ENCODE measurements at regions not wholly inside any gene's neighbourhood (a gene's known extent, or its start where the extent isn't known, plus 50 kb on each side); places are given as distances from the start of the nearest gene placed in this dataset.

- Histone ChIP-seq H3K4me3 (ENCODE audit: low read length) (no peak overlapping the region), H3K27me3 (ENCODE audit: control insufficient read depth, insufficient read depth, low read length) (no peaks in the 10 kb centered on the region), H3K27ac (ENCODE audit: low read length) (no peak overlapping the region), H3K36me3 (ENCODE audit: control insufficient read depth, insufficient read depth, low read length) (no peaks in the 10 kb centered on the region), H3K4me1 (ENCODE audit: control insufficient read depth, insufficient read depth, low read length) (no peaks in the 10 kb centered on the region), H3K9me3 (ENCODE audit: control insufficient read depth, insufficient read depth, low read length) (no peaks in the 10 kb centered on the region; the same call in 1 of the 2 replicates)
- DNase-seq (ENCODE audit: low read depth, low spot score): no peak
- WGBS (ENCODE audit: insufficient coverage, insufficient read length): no CpG with 5 or more reads among the region's 2 CpGs
These were observed 90.9 kb upstream of the FAT1 start for GRCh38 chr4:186814535-186815070.

DNA sequence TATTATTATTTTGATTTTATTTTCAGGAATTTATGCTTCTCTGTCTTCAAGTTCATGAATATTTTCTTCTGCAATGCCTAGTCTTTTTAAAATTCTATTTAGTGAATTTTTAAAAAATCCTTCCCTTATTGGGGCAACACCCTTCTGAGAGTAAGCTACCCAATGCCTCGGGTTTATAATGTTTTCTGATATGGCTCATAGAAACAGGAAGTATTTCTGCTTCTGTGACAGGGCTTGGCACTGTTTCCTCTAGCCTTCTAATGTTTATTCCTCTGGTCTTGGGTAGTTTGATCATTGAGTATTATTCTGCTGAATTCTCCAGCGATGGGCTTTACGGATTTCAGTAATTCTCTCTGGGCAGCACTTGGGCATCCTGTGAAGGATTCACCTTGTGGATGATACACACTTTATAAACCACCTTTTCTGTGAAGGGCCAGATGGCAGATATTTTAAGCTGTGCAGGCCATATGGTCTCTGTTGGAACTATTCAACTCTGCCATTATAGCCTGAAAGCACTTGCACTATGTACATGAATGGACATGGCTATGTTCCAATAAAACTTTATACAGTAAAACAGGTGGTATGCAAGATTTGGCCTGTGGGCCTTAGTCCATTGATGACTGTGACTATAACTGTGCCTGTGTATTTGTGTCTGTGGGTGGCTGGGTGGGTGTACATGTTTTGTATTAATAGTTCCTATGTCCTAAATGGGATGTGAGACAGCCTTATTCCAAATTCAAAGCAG lies 95.9 kb upstream of the FAT1 start:
- Histone ChIP-seq H3K9me3 (ENCODE audit: control insufficient read depth, insufficient read depth, low read length) (no peaks in the 10 kb centered on the region), H3K27ac (ENCODE audit: low read length) (no peak overlapping the region), H3K4me3 (ENCODE audit: low read length) (no peak overlapping the region), H3K4me1 (ENCODE audit: control insufficient read depth, insufficient read depth, low read length) (no peaks in the 10 kb centered on the region), H3K27me3 (ENCODE audit: control insufficient read depth, insufficient read depth, low read length) (no peaks in the 10 kb centered on the region), H3K36me3 (ENCODE audit: control insufficient read depth, insufficient read depth, low read length) (no peaks in the 10 kb centered on the region)
- no CpG with 5 or more reads among the region's 3 CpGs for WGBS (ENCODE audit: insufficient coverage, insufficient read length)
- no peak for DNase-seq (ENCODE audit: low read depth, low spot score)

DNA sequence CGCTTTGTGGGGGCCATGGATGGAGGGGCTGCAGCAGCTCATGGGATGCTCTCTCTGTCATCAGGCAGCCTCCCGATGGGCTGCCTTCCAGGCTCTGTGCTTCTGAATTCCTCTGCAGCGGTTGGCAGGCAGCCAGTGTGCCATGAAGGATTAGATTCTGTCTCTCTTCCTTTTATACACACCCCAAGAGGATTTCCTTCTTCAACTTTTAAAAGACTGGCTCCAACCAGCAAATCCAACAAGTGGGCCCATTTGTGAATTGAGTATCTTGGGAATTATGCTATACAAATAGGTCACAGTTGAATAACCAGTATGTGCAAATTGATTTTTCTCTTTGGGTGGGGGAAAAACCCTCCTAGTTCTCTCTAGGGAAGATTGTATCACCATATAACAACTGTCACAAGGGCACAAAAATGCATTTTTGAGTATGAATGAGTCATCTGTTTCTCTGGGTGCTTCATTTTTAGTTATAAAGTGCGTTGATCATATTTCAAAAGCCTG lies 96.8 kb upstream of the FAT1 start:
- Histone ChIP-seq H3K27ac (ENCODE audit: low read length) (no peak overlapping the region), H3K4me1 (ENCODE audit: control insufficient read depth, insufficient read depth, low read length) (no peaks in the 10 kb centered on the region), H3K4me3 (ENCODE audit: low read length) (no peak overlapping the region), H3K36me3 (ENCODE audit: control insufficient read depth, insufficient read depth, low read length) (no peaks in the 10 kb centered on the region), H3K9me3 (ENCODE audit: control insufficient read depth, insufficient read depth, low read length) (no peaks in the 10 kb centered on the region), H3K27me3 (ENCODE audit: control insufficient read depth, insufficient read depth, low read length) (no peaks in the 10 kb centered on the region)
- no CpG with 5 or more reads among the region's 4 CpGs for WGBS (ENCODE audit: insufficient coverage, insufficient read length)
- no peak for DNase-seq (ENCODE audit: low read depth, low spot score)

GRCh38 chr4:186823989-186824388 lies 100.3 kb upstream of the FAT1 start:
- no peaks in the 10 kb centered on the region for H3K27me3 ChIP-seq (ENCODE audit: control insufficient read depth, insufficient read depth, low read length)
- H3K36me3 ChIP-seq (ENCODE audit: control insufficient read depth, insufficient read depth, low read length): no peaks in the 10 kb centered on the region
- no peak overlapping the region for H3K27ac ChIP-seq (ENCODE audit: low read length)
- DNase-seq (ENCODE audit: low read depth, low spot score): no peak
- H3K4me1 ChIP-seq (ENCODE audit: control insufficient read depth, insufficient read depth, low read length): no peaks in the 10 kb centered on the region
- WGBS (ENCODE audit: insufficient coverage, insufficient read length): no CpG with 5 or more reads among the region's 3 CpGs
- no peak overlapping the region for H3K4me3 ChIP-seq (ENCODE audit: low read length)
- no peaks in the 10 kb centered on the region for H3K9me3 ChIP-seq (ENCODE audit: control insufficient read depth, insufficient read depth, low read length)

GRCh38 chr4:186825069-186825468 lies 101.4 kb upstream of the FAT1 start:
- H3K4me1 ChIP-seq (ENCODE audit: control insufficient read depth, insufficient read depth, low read length): no peaks in the 10 kb centered on the region
- H3K27ac ChIP-seq (ENCODE audit: low read length): no peak overlapping the region
- H3K27me3 ChIP-seq (ENCODE audit: control insufficient read depth, insufficient read depth, low read length): no peaks in the 10 kb centered on the region
- no peak for DNase-seq (ENCODE audit: low read depth, low spot score)
- H3K36me3 ChIP-seq (ENCODE audit: control insufficient read depth, insufficient read depth, low read length): no peaks in the 10 kb centered on the region
- H3K9me3 ChIP-seq (ENCODE audit: control insufficient read depth, insufficient read depth, low read length): no peaks in the 10 kb centered on the region
- H3K4me3 ChIP-seq (ENCODE audit: low read length): no peak overlapping the region
- WGBS (ENCODE audit: insufficient coverage, insufficient read length): no CpG with 5 or more reads among the region's 3 CpGs

DNA sequence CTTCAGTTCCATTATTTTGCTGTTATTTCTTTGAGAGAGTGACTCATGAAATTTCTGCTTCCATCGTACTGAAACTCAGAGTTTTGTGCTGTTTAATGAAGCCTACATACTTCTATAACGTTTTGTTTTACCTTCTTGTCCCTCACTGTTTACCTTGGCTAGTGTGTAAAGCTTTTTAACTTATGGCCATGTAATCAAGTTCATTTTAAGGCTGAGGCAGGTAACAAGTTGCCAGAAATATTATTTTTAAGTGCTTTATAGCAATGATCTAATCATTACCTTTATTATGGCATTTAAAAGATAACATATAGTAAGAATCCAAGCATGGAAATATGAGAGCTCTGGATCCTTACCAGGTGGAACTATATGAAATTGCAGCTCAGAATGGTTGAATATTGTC lies 102.3 kb upstream of the FAT1 start:
- Histone ChIP-seq H3K9me3 (ENCODE audit: control insufficient read depth, insufficient read depth, low read length) (no peaks in the 10 kb centered on the region), H3K4me3 (ENCODE audit: low read length) (no peak overlapping the region), H3K36me3 (ENCODE audit: control insufficient read depth, insufficient read depth, low read length) (no peaks in the 10 kb centered on the region), H3K27ac (ENCODE audit: low read length) (no peak overlapping the region), H3K27me3 (ENCODE audit: control insufficient read depth, insufficient read depth, low read length) (no peaks in the 10 kb centered on the region), H3K4me1 (ENCODE audit: control insufficient read depth, insufficient read depth, low read length) (no peaks in the 10 kb centered on the region)
- DNase-seq (ENCODE audit: low read depth, low spot score): no peak
- no CpG with 5 or more reads among the region's 2 CpGs for WGBS (ENCODE audit: insufficient coverage, insufficient read length)

DNA sequence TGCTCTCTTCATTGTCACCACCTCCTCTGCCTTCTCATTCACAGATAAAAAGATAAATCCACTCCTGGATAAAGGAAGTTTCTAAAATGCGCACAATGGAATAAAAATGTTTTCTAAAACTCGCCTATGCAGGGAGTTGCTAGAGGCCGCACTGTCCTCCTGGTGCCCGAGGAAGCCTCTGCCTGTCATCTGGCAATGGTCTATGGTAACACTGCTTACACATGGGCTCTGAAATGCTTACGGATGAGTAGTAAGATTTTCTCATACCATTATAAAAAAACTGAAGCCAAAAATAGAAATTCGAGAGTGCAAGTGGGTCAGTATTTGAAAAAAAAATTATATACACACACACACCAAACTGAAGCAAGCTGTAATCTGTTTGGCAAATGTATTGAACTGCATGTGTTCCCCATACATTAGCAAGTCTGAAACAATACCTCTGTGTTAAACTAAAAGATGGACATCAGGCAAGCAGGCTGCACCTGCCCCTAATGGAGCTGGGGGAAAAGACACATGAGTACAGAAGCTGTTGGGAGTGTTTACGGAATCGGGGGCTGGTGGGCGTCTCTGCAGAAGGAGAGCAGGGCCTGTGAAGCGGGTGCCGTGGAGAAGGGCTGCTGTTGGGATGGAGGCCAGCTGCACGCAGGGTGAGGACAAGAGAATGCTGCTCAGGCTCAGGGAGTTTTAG lies 103.3 kb upstream of the FAT1 start:
- no CpG with 5 or more reads among the region's 12 CpGs for WGBS (ENCODE audit: insufficient coverage, insufficient read length)
- no peaks in the 10 kb centered on the region for H3K4me1 ChIP-seq (ENCODE audit: control insufficient read depth, insufficient read depth, low read length)
- H3K9me3 ChIP-seq (ENCODE audit: control insufficient read depth, insufficient read depth, low read length): no peaks in the 10 kb centered on the region
- H3K27ac ChIP-seq (ENCODE audit: low read length): no peak overlapping the region
- no peaks in the 10 kb centered on the region for H3K27me3 ChIP-seq (ENCODE audit: control insufficient read depth, insufficient read depth, low read length)
- no peak for DNase-seq (ENCODE audit: low read depth, low spot score)
- no peak overlapping the region for H3K4me3 ChIP-seq (ENCODE audit: low read length)
- no peaks in the 10 kb centered on the region for H3K36me3 ChIP-seq (ENCODE audit: control insufficient read depth, insufficient read depth, low read length)

GRCh38 chr4:186827534-186827897 lies 103.9 kb upstream of the FAT1 start:
- no peaks in the 10 kb centered on the region for H3K36me3 ChIP-seq (ENCODE audit: control insufficient read depth, insufficient read depth, low read length)
- no peaks in the 10 kb centered on the region for H3K27me3 ChIP-seq (ENCODE audit: control insufficient read depth, insufficient read depth, low read length)
- WGBS (ENCODE audit: insufficient coverage, insufficient read length): no CpG with 5 or more reads among the region's 6 CpGs
- no peak overlapping the region for H3K27ac ChIP-seq (ENCODE audit: low read length)
- H3K4me1 ChIP-seq (ENCODE audit: control insufficient read depth, insufficient read depth, low read length): no peaks in the 10 kb centered on the region
- no peak for DNase-seq (ENCODE audit: low read depth, low spot score)
- no peaks in the 10 kb centered on the region for H3K9me3 ChIP-seq (ENCODE audit: control insufficient read depth, insufficient read depth, low read length)
- no peak overlapping the region for H3K4me3 ChIP-seq (ENCODE audit: low read length)

DNA sequence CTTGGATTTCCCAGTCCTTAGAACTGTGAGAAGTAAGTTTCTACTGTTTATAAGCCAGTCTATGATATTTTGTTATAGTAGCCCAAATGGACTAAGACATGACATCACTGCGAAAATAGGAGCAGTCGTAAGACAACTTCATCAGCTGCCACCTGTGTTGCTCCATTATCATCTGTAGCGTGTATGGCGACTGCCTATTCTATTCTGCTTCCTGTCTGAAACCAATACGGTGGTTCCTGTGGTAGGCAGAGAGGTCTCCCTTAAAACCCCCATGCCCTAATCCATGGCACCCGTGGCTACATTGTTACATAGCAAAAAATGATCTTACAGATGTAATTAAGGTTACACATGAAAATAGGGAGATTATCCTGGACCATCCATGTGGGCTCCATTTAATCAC lies 105.4 kb upstream of the FAT1 start:
- no peak for DNase-seq (ENCODE audit: low read depth, low spot score)
- no peak overlapping the region for H3K27ac ChIP-seq (ENCODE audit: low read length)
- no CpG with 5 or more reads among the region's 6 CpGs for WGBS (ENCODE audit: insufficient coverage, insufficient read length)
- H3K36me3 ChIP-seq (ENCODE audit: control insufficient read depth, insufficient read depth, low read length): no peaks in the 10 kb centered on the region
- H3K27me3 ChIP-seq (ENCODE audit: control insufficient read depth, insufficient read depth, low read length): no peaks in the 10 kb centered on the region
- H3K4me3 ChIP-seq (ENCODE audit: low read length): no peak overlapping the region
- no peaks in the 10 kb centered on the region for H3K9me3 ChIP-seq (ENCODE audit: control insufficient read depth, insufficient read depth, low read length)
- no peaks in the 10 kb centered on the region for H3K4me1 ChIP-seq (ENCODE audit: control insufficient read depth, insufficient read depth, low read length)

DNA sequence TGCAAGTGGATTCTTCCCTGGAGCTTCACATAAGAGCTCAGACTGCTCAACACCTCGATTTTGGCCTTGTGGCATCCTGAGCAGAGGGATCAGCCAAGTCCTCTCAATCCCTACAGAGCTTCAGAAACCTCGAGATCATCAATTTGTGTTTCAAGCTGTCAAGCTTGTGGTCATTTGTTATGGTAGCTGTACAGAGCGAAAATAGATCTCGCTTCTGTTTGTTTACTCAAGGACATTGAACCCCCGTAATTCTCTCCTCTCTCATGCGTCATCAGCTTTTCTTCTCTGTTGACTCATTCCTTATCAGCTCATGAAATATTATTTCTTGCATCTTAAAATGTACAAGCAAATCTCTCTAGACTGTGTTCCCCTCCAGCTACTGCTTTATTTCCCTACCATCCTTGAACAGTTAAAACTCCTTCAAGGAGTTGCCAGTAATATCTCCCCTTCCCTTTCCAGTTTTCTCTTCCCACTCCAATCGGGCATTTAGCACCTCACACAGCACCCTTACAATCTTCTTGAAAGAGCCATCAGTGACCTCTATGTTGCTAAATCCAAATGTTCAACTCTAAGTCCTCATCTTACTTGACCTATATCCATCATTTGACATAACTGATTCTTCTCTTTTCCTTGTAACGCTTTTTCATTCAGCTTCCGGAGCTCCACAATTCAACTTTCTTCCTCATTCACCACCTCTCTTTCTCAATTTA lies 106.2 kb upstream of the FAT1 start:
- no peak for DNase-seq (ENCODE audit: low read depth, low spot score)
- Histone ChIP-seq H3K27ac (ENCODE audit: low read length) (no peak overlapping the region), H3K9me3 (ENCODE audit: control insufficient read depth, insufficient read depth, low read length) (no peaks in the 10 kb centered on the region), H3K4me1 (ENCODE audit: control insufficient read depth, insufficient read depth, low read length) (no peaks in the 10 kb centered on the region), H3K27me3 (ENCODE audit: control insufficient read depth, insufficient read depth, low read length) (no peaks in the 10 kb centered on the region), H3K36me3 (ENCODE audit: control insufficient read depth, insufficient read depth, low read length) (no peaks in the 10 kb centered on the region), H3K4me3 (ENCODE audit: low read length) (no peak overlapping the region)
- 100% methylated on average over 2 of the region's 9 CpGs for WGBS (ENCODE audit: insufficient coverage, insufficient read length)

Measured in iPS DF 6.9 (cell line).